ENCODE measurements at regions not wholly inside any gene's neighbourhood (a gene's known extent, or its start where the extent isn't known, plus 50 kb on each side); places are given as distances from the start of the nearest gene placed in this dataset.
"Not testable (repeated sequence)": the region's sequence is repeated elsewhere in the genome, so short reads cannot be mapped to it uniquely, and the experiment has no call there.

DNA sequence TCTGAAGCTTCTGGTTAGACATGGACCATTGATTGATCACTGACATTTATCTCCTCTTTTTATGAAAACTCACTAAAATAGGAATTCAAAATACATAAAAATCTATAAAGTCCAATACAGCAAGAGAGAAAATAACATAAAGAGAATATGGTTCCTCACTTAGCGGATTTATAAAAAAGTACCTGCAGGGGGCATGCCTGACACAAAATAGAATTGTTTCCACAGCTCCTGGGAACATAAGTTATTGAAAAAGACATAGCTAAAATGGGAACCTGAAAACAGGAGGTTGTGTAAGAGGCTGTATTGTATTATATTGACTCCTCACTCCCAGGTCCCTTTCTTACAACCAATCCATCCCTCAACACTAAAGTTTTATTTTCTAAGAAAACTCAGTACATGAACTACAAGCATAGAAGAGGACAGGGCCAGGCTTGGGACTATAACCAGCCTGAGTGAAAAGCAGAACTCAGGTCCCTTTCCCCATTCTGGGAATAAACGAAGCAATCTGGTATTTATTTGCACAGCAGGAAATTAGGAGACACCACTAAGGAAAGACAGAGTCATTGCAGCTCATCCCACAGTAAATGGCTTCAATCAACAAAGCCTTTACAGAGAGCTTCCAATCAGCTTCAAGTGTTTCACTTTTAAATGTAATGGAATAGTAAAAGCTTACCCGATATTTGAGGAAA, 121.1 kb upstream of the NDST4 start:
- DNase-seq (ENCODE audit: low read depth, low spot score) = no peak

DNA sequence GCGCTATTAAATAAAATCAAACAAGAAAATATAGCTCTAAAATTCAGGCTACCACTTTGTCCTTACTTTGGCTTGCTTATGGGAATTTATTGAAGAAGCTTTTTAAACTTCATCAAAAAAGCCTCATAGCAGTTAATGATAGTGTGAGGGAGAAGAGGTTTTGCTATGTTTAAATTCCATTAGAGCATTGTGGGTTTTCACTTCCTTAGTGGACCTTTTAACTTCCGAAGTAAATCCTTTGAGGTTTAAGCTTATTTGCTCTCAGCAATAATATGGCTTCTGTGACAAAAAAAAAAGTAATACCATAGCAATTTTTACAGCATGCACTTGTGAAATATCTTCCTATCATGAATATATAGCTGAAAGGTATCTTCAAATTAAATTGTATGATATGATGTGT, 120.2 kb upstream of the NDST4 start:
- H3K27ac ChIP-seq = no peak overlapping the region
- no peak for DNase-seq (ENCODE audit: low read depth, low spot score)

More for the DNA sequence above, 121.1 kb upstream of the NDST4 start:
- no peak overlapping the region for H3K27ac ChIP-seq

DNA sequence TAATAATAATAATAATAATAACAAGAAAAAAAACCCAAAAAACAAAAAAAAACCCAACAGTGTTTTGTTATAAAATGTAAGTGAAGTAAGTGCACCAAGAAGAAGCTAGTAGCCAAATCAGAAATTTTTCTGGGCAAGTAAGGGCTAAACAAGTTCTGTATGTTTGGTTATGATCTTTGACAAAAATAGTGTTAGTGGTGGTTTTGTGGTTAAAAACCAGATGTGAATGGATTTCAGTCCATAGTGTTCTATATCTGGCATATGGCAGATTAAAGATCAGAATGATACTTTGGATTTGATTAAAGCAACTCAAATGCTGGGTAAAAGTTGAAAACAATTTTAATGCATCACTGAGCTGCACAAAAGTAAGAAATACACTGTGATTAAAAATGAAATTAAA, 116.5 kb upstream of the NDST4 start:
- no peak for DNase-seq (ENCODE audit: low read depth, low spot score)
- H3K27ac ChIP-seq = no peak overlapping the region

DNA sequence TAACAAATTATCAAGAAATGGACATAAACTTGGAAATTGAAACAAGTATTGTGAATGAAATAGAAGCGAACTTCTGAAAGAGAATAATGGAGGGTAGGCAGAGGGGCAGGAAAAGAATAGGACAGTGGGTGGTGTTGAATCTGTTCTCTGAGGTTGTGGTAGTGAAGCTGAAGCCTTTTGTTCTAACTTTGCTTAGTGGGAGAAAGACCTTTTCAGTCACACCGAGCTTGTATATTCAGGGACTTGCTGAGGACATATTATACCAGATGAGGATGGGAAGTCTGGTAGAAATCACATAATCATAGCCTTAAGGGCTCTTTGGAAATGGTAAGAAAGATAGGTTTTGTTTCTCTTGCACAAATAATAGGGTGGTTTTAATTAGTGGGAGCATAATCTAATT, 115.4 kb upstream of the NDST4 start:
- no peak overlapping the region for H3K27ac ChIP-seq
- no peak for DNase-seq (ENCODE audit: low read depth, low spot score)

DNA sequence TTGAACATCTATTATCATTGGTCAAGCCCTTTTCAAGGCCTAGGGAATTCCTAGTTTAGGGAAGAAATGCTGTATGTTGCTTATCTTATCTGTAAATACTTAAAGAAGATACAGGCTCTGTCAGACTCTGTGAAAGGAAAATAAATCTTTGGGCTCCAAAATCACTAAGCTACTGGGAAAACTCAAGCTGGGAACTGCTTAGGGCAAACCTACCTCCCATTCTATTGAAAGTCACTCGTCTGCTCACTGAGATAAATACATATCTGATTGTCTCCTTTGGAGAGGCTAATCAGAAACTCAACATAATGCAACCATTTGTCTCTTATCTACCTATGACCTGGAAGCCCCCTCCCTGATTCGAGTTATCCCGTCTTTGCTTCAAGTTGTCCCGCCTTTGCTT, 108.6 kb upstream of the NDST4 start:
- H3K27ac ChIP-seq = no peak overlapping the region
- DNase-seq (ENCODE audit: low read depth, low spot score) = no peak

DNA sequence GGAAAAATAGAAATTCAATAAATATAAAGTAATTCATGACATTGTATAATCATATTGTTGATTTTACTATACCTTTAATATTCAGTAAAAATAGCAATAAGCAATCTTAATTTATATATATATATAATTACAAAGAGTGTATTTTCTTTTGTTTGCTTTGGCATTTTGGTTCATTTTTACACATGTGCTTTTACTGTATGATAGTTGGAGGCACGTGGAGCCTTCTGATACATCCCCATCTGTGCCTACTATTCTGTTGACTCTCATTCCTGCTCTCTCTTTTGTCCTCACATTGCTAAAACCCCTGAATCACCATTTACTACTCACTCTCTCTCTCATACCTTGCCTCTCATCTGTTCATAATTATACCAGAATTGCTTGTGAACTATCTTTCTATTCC, 106.4 kb upstream of the NDST4 start:
- no peak for DNase-seq (ENCODE audit: low read depth, low spot score)
- no peak overlapping the region for H3K27ac ChIP-seq

DNA sequence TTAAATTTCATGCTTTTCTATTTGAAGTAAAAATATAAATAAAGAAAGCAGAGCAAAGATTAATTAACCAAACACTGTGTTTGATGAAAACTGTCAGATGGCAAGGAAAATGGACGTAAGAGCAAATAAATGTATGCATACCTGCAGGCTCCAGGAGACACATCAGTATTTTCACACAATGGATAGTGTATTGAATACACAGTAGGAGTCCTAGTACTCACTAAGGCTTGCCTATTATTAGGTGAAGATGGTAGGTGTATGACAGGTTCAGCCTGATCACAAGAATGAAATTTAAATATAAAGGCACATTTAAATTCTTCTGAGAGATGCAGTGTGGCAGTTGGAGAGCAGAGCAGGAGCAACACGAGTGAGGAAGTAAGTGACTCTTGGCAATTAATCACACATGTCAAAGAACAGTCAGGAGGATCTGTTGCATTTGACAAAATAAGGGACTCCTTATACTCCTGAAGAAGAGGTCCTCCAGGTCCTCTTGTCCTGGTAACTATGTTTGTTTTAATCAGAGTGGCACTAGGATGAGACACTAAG, 106.0 kb upstream of the NDST4 start:
- DNase-seq (ENCODE audit: low read depth, low spot score) = no peak
- H3K27ac ChIP-seq = no peak overlapping the region

DNA sequence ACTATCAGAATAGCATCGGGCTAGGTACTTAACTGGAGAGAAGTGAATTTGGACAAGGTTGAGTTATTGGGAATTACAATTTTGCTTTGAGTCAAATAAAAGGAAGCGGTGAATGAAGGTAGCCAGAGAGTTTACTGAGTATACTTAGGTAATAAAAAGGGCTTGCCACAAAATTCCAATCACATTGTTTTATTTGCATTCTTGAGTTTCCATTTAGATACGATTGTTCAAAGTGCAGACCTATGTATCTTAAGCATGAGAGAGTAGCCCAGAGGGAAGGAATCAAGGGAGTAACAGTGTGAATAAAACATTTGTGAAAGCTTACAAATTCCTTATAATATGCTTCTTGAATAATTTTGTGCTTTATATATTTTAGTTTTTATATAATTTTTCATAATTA, 102.5 kb upstream of the NDST4 start:
- no peak overlapping the region for H3K27ac ChIP-seq

DNA sequence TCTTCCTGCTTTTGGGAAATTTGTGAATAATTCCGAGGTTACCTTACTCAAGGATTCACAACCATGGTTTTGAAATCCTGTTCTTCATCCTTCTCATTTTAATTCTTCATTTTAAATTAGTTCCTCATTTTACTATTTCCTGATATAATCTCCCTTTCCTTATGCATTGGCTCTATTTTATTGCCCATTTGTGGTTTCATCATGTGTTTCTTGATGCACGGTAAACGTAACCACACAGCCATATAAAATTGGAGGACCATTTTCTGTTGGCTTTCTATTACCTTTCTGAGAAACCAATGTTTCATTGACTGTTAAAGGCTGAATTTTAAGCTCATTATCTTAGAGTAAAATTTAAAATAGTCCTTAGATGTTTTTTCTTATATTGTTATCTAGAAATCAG, 100.3 kb upstream of the NDST4 start:
- DNase-seq (ENCODE audit: low read depth, low spot score) = no peak
- H3K27ac ChIP-seq = no peak overlapping the region

More for the DNA sequence above, 102.5 kb upstream of the NDST4 start:
- DNase-seq (ENCODE audit: low read depth, low spot score) = no peak

DNA sequence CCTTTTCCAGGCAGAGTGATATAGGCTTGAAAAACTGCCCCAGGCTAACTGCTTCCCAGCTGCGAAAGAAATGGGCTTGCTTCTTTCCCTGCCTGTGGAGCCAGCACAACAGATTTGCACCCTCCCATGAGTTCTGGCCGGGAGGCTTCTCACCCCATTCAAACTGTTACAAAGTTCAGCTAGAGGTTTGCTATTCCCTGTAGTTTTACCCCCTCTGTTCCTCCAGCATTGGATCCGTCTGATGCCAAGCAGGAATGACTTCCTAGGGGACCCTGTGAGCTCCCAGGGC, 87.6 kb upstream of the NDST4 start:
- H3K27ac ChIP-seq = no peak overlapping the region
- no peak for DNase-seq (ENCODE audit: low read depth, low spot score)

DNA sequence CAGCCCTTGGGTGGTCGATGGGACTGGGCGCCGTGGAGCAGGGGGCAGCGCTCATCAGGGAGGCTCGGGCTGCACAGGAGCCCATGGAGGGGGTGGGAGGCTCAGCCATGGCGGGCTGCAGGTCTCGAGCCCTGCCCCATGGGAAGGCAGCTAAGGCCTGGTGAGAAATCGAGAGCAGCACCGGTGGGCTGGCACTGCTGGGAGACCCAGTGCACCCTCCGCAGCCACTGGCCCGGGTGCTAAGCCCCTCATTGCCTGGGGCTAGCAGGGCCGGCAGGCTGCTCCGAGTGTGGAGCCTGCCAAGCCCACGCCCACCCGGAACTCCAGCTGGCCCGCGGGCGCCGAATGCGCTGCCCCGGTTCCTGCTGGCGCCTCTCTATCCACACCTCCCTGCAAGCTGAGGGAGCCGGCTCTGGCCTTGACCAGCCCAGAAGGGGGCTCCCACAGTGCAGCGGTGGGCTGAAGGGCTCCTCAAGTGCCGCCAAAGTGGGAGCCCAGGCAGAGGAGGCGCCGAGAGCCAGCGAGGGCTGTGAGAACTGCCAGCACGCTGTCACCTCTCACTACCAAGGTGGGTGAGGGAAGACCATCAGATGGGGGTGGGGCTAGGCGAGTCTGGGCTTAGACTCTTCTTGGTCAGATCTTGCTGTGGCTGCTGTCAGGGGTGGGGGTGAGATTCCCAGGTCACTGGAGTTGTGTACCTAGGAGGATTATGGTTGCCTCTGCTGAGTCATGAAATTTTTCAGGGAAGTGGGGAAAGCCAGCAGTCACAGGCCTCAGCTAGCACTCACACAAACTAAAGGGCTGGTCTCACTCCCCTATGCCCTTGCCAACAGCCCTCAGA, 87.0 kb upstream of the NDST4 start:
- not testable (repeated sequence) for DNase-seq (ENCODE audit: low read depth, low spot score); H3K27ac ChIP-seq

DNA sequence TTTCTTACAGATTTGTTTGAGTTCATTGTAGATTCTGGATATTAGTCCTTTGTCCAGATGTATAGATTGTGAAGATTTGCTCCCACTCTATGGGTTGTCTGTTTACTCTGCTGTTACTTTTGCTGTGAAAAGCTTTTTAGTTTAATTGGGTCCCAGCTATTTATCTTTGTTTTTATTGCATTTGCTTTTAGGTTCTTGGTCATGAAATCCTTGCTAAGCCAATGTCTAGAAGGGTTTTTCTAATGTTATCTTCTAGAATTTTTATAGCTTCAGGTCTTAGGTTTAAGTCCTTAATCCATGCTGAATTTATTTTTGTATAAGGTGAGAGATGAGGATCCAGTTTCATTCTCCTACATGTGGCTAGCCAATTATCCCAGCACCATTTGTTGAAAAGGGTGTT, 81.2 kb upstream of the NDST4 start:
- not testable (repeated sequence) for DNase-seq (ENCODE audit: low read depth, low spot score); H3K27ac ChIP-seq

DNA sequence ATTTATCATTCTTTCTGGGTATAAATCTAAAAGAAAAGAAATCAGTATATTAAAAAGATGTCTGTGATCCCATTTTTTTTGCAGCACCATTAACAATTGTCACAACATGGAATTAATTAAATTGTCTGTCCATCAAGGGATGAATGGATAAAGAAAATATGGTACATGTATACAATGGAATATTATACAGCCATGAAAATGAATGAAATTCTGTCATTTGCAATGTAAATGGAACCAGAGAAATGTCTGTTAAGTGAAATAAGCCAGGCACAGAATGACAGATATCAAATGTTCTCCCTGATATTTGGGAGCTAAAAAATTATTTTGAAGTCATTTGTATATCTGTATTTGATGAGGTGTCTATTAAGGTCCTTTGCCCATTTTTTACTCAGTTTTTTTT, 77.1 kb upstream of the NDST4 start:
- no peak for DNase-seq (ENCODE audit: low read depth, low spot score)
- no peak overlapping the region for H3K27ac ChIP-seq

DNA sequence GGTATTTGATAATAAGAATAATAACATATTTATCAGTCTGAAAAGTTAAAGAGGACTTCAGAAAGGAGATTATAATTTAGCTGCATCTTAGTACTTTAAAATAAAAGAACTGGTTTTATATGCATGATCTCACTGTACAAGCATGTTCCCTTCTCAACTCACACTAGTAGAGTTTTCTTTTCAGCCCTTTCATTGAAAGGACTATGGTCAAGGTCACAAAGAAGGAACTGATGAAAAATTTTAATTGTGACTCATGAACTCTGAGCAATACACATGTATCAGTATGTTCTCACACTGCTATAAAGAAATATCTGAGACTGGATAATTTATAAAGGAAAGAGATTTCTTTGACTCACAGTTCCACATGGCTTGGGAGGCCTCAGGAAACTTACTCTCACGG, 73.7 kb upstream of the NDST4 start:
- no peak overlapping the region for H3K27ac ChIP-seq
- no peak for DNase-seq (ENCODE audit: low read depth, low spot score)

DNA sequence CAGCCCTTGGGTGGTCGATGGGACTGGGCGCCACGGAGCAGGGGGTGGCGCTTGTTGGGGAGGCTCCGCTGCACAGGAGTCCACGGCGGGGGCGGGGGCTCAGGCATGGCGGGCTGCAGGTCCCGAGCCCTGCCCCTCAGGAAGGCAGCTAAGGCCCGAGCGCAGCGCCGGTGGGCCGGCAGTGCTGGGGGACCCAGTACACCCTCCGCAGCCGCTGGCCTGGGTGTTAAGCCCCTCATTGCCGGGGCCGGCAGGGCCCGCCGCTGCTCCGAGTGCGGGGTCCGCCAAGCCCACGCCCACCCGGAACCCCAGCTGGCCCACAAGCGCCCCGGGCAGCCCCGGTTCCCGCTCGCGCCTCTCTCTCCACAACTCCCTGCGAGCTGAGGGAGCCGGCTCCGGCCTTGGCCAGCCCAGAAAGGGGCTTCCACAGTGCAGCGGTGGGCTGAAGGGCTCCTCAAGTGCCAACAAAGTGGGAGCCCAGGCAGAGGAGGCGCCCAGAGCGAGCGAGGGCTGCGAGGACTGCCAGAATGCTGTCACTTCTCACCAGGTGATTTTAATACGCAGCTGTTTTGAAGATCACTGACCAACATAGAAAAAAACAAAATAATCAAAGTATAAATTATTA, 66.1 kb upstream of the NDST4 start:
- not testable (repeated sequence) for H3K27ac ChIP-seq; DNase-seq (ENCODE audit: low read depth, low spot score)

DNA sequence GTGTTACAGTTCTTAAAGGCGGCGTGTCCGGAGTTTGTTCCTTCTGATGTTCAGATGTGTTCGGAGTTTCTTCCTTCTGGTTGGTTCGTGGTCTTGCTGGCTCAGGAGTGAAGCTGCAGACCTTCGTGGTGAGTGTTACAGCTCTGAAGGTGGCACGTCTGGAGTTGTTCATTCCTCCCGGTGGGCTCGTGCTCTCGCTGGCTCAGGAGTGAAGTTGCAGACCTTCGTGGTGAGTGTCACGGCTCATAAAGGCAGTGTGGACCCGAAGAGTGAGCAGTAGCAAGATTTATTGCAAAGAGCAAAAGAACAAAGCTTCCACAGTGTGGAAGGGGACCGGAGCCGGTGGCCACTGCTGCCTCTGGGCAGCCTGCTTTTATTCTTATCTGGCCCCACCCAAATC, 65.3 kb upstream of the NDST4 start:
- not testable (repeated sequence) for H3K27ac ChIP-seq; DNase-seq (ENCODE audit: low read depth, low spot score)

DNA sequence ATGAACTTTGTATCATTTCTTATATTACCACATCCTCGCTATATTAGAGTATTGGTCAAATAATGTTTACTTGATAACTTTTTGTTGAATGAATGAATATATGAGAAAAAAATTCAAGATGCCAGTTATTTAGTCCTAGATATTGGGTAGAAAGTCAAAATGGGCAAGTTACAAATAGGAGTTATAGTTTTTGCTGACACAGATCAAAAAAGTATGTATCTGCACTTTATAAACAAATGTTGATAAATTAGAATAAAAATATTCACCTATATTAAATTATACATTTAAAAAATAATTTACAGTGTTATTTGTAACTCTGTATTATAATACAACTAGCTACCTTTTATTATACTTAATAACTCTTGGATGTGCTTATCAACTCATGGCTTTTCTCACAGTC, 57.8 kb upstream of the NDST4 start:
- DNase-seq (ENCODE audit: low read depth, low spot score) = no peak
- no peak overlapping the region for H3K27ac ChIP-seq

DNA sequence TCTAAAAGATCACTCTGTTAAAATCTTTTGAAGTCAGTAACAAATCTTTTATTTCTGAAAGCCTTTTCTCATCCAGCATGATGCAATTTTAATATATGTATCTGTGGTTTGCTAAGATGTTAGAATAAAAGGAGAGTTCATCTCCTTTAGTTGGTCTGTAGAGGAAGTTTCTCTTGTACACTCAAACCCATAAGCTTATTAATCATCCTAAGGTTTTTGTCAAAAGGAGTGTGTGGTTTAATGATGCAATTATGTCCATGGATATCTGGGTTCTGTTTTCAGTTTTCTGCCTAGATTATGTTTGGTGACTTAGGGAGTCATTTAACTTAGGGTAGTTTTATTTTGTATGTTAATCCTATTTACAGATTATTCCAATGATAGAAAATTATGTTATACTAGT, 52.1 kb upstream of the NDST4 start:
- no peak for DNase-seq (ENCODE audit: low read depth, low spot score)
- no peak overlapping the region for H3K27ac ChIP-seq

Data from epithelial cell of prostate (primary cell).